Coronary artery (tissue), 2 donors: ENCODE measurements at regions not wholly inside any gene's neighbourhood (a gene's known extent, or its start where the extent isn't known, plus 50 kb on each side); places are given as distances from the start of the nearest gene placed in this dataset.

Experiments
- DNase-seq: peaks from one replicate; pipeline ENCODE4 v3.0.0-alpha.2; 2017; ENCODE audit warnings: low spot score
- H3K27ac ChIP-seq, 2 donors: fragments of 200-600 bp; sonication (generic); one replicate each; pipeline ENCODE4 v1.5.1; 2016 to 2019
- H3K4me3 ChIP-seq: fragments of 200-600 bp; sonication (generic); 2 replicates; pipeline ENCODE4 v1.5.1; 2016; ENCODE audit warnings: mild to moderate bottlenecking, moderate library complexity
- TF ChIP-seq, protein P1 (sequence below): fragments of 200-600 bp; sonication (generic); IDR thresholded peaks from one replicate; pipeline ENCODE4 v1.5.1; 2019; ENCODE audit warnings: antibody characterized with exemption

GRCh38 chr2:58805126-58805525, 564.0 kb upstream of the FANCL start:
- no peak overlapping the region for H3K4me3 ChIP-seq
- no peak for DNase-seq
- TF ChIP-seq, protein P1, sequence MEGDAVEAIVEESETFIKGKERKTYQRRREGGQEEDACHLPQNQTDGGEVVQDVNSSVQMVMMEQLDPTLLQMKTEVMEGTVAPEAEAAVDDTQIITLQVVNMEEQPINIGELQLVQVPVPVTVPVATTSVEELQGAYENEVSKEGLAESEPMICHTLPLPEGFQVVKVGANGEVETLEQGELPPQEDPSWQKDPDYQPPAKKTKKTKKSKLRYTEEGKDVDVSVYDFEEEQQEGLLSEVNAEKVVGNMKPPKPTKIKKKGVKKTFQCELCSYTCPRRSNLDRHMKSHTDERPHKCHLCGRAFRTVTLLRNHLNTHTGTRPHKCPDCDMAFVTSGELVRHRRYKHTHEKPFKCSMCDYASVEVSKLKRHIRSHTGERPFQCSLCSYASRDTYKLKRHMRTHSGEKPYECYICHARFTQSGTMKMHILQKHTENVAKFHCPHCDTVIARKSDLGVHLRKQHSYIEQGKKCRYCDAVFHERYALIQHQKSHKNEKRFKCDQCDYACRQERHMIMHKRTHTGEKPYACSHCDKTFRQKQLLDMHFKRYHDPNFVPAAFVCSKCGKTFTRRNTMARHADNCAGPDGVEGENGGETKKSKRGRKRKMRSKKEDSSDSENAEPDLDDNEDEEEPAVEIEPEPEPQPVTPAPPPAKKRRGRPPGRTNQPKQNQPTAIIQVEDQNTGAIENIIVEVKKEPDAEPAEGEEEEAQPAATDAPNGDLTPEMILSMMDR, result no peak

DNA sequence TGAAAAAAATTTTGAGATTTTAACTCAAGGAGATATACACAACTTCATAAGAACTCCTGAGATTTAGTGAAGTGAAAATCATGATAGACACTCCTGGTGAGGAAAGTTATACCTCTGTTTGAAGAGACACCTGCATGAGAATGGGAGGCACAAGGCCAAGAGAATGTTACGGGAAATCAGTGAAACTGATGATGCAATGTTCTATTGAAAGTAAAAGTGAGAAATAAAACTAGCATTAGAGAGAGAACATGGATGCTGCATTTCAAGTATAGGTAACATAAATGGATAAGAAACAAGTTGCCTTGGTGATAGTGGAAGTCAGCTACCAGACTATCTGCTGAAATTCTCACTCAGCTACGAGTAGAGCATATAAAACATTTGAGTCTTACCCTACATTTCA, 562.1 kb upstream of the FANCL start:
- no peak for DNase-seq
- TF ChIP-seq, protein P1, result no peak

More at GRCh38 chr2:58805126-58805525, 564.0 kb upstream of the FANCL start:
- H3K27ac ChIP-seq, result no peak overlapping the region

GRCh38 chr2:58800881-58801280, 559.8 kb upstream of the FANCL start:
- TF ChIP-seq, protein P1, result no peak
- Histone ChIP-seq H3K27ac (no peak overlapping the region), H3K4me3 (no peak overlapping the region)
- DNase-seq, result no peak

More for the DNA sequence above, 562.1 kb upstream of the FANCL start:
- no peak overlapping the region for H3K4me3 ChIP-seq
- H3K27ac ChIP-seq, result no peak overlapping the region

DNA sequence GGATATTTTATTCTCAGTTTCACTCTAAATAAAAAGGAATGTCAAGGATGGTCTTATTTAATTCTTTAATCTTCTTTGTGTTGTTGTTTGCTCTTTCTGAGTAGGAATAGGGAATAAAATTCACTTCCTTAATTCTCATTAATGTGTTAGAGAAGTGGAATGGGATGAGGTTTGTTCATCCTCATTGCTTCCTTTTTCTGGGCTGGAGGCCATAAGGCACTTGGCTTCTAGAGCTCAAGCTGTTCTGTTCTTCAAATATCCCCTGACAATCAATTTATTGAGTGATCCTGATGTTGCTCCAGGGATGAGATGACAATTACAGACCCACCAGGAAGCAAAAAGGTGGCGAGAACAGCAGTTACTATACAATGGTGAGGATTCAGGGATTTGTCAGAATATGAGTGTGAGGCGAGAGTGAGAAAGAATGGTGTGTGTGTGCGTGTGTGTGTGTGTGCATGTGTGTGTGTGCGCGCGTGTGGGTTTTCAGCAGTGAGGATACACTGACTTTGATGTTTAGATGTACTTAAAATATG, 557.6 kb upstream of the FANCL start:
- TF ChIP-seq, protein P1, result no peak
- Histone ChIP-seq H3K4me3 (no peak overlapping the region), H3K27ac (no peak overlapping the region)
- DNase-seq, result no peak

GRCh38 chr2:58796239-58796910, 555.2 kb upstream of the FANCL start:
- DNase-seq, result no peak
- H3K27ac ChIP-seq, result no peak overlapping the region
- no peak overlapping the region for H3K4me3 ChIP-seq
- TF ChIP-seq, protein P1, result no peak

DNA sequence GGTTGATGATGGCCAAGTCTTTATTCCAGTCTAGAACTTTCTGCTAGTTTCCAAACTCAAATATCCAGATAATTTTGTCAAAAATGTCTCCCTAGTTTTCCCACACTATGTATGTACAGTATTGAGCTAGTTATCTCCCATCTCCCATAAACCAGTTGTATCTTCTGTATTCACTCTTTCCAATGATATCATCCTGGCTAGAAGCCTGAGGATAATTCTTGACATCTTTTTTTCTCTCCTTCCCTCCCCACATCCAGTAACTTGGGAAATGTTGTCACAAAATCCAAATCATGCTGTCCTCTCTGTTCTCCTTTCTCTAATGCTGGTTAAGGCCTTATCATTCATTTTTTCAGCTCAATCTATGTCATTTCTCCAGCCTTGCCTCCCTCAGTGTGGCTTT, 553.8 kb upstream of the FANCL start:
- TF ChIP-seq, protein P1, result no peak
- Histone ChIP-seq H3K4me3 (no peak overlapping the region), H3K27ac (no peak overlapping the region)
- DNase-seq, result no peak

- Histone ChIP-seq H3K27ac (no peak overlapping the region), H3K4me3 (no peak overlapping the region)
- DNase-seq, result no peak
- TF ChIP-seq, protein P1, result no peak
These were observed 553.0 kb upstream of the FANCL start for GRCh38 chr2:58794103-58794502.
